NCI-H1048 (cell line): ENCODE measurements at regions not wholly inside any gene's neighbourhood (a gene's known extent, or its start where the extent isn't known, plus 50 kb on each side); places are given as distances from the start of the nearest gene placed in this dataset.

Experiments used
- DNase-seq: peaks from one replicate; lab custom pipeline; 2025; lab: John Stamatoyannopoulos, UW

- no peak for DNase-seq
Observed at GRCh38 chr5:106882035-106882434, 788.7 kb downstream of the EFNA5 start.

- DNase-seq = no peak
Observed at GRCh38 chr5:106880656-106881055, 790.1 kb downstream of the EFNA5 start.

GRCh38 chr5:106877881-106878280, 792.9 kb downstream of the EFNA5 start:
- no peak for DNase-seq

GRCh38 chr5:106876665-106877194, 794.0 kb downstream of the EFNA5 start:
- DNase-seq = no peak

GRCh38 chr5:106876298-106876622, 794.5 kb downstream of the EFNA5 start:
- DNase-seq = no peak

GRCh38 chr5:106875591-106876297, 795.0 kb downstream of the EFNA5 start:
- DNase-seq = no peak

GRCh38 chr5:106874974-106875373, 795.8 kb downstream of the EFNA5 start:
- no peak for DNase-seq

- DNase-seq = no peak
Observed at GRCh38 chr5:106874531-106874930, 796.2 kb downstream of the EFNA5 start.

GRCh38 chr5:106873568-106873967, 797.2 kb downstream of the EFNA5 start:
- peak; percentile 19 for DNase-seq

GRCh38 chr5:106865279-106865678, 805.5 kb downstream of the EFNA5 start:
- DNase-seq = no peak

GRCh38 chr5:106862450-106863193, 808.1 kb downstream of the EFNA5 start:
- no peak for DNase-seq

GRCh38 chr5:106860398-106861044, 810.2 kb downstream of the EFNA5 start:
- no peak for DNase-seq

GRCh38 chr5:106858616-106859015, 812.1 kb downstream of the EFNA5 start:
- DNase-seq = no peak

- DNase-seq = no peak
Observed at GRCh38 chr5:106854922-106855321, 815.8 kb downstream of the EFNA5 start.

GRCh38 chr5:106854105-106854687, 816.5 kb downstream of the EFNA5 start:
- no peak for DNase-seq

GRCh38 chr5:106853266-106853665, 817.5 kb downstream of the EFNA5 start:
- no peak for DNase-seq

GRCh38 chr5:106849266-106849665, 821.5 kb downstream of the EFNA5 start:
- no peak for DNase-seq

- no peak for DNase-seq
Observed at GRCh38 chr5:106843812-106844416, 826.8 kb downstream of the EFNA5 start.

- no peak for DNase-seq
Observed at GRCh38 chr5:106833517-106833916, 837.2 kb downstream of the EFNA5 start.

GRCh38 chr5:106827061-106827460, 843.7 kb downstream of the EFNA5 start:
- no peak for DNase-seq

- DNase-seq = no peak
Observed at GRCh38 chr5:106825374-106825773, 845.4 kb downstream of the EFNA5 start.

- no peak for DNase-seq
Observed at GRCh38 chr5:106822851-106823250, 847.9 kb downstream of the EFNA5 start.
